GM21526 (cell line): ENCODE measurements at regions not wholly inside any gene's neighbourhood (a gene's known extent, or its start where the extent isn't known, plus 50 kb on each side); places are given as distances from the start of the nearest gene placed in this dataset.

Source experiments
- ATAC-seq: cut with Tn5 transposase; IDR thresholded peaks from one replicate; pipeline ENCODE4 v1.9.1; 2021; ENCODE audit warnings: moderate library complexity; ENCODE audit not compliant: unreplicated experiment, low FRiP score

DNA sequence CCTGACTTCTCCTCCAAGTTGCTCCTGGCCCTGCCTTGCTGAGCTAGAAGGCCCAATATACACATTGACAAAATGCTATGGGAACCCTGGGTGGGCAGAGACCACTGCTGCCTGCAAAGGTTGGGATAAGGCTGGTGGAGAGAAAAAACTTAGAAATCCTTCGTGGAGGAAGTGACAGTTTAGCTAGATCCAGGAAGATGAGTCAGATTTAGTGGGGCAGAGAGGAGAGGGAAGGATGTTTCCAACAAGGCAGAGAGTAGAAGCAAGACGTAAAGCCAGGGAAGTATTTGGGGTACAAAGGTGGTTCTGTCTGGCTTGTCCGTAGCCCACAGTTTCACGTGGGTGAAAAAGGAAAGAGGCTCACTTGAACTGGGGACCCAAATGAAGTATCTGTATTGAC lies 69.0 kb upstream of the CLMN start:
- ATAC-seq = no peak

DNA sequence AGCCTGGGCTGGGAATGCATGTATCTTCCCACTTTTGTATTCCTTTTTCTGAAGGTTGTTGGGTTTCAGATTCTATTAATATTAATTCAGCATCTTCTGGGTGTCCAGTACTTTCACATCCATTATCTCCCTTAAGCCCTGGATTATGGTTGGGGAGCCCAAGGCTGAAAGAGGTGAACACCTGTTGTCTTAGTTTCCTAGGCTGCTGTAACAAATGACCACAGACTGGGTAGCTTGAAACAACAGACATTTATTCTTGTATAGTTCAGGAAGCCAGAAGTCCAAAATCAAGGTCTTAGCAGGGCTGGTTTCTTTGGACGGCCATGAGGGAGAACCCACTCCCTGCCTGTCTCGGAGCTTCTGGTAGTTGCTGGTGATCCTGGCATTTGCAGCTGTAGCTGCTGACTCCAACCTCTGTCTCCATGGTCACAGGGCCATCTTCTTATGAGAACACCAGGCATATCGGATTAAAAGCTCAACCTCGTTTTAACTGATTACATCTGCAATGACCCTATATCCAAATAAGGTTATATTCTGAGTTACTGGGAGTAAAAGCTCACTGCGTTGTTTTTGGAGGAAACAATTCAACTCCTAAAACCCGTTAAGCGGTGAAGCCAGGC lies 68.2 kb upstream of the CLMN start:
- no peak for ATAC-seq

DNA sequence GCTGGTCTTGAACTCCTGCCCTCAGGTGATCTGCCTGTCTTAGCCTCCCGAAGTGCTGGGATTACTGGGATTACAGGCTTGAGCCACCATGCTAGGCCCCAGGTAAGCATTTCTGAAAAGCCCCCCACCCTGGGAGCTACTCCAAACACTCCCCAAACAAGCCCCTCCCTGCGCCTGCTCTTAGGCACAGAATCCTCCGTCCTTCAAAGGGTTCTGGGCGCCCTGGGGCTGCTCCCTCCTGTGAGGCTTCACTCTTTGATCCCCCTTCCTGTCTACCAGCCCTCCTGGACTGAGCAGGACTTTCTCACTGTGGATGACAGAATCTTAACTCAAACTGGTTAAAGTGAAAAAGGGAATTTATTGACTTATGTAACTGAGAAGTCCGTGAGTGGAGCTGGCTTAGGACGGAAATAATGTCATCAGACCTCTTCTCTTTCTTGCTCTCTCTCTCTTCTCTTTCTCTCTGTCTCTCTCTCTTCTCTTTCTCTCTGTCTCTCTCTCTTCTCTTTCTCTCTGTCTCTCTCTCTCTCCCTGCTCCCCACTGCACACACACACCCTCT lies 66.9 kb upstream of the CLMN start:
- no peak for ATAC-seq

DNA sequence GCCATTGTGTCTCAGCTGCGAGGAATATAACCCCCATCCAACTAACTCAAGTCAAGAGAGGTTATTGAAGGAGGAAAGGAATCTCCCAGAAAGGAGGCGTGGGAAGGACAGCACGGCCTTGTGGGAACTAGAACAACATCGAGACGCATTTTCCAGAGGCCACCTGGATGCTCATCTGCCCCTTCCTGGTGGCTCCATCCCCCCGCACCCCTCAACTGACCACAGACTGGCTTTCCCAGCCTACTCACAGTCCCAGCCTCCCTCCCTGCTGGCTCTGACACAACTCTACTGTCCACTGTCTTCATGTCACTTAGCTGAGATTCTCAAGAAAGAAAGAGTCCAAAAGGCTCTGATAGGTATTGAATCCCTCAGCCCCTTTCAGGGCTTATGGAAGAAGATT lies 66.0 kb upstream of the CLMN start:
- ATAC-seq = no peak

DNA sequence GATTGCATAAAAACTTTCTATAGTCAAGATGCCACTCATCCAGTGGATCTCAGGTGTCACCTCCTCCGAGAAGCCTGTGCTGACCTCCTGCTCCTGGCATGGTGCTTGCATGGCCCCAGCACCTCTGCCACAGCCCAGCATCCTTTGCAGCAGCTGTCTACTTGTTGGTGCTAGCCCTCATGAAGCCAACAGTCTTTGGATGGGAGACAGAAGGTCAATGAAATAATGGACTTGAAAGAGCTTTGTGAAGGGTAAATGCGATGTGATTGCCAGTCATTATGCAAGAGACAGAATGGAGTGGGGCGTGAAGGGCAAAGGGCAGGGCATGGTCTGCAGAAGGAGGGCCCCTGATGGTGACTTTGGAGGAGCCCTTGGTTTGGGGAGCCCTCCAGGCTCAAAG lies 63.0 kb upstream of the CLMN start:
- no peak for ATAC-seq

DNA sequence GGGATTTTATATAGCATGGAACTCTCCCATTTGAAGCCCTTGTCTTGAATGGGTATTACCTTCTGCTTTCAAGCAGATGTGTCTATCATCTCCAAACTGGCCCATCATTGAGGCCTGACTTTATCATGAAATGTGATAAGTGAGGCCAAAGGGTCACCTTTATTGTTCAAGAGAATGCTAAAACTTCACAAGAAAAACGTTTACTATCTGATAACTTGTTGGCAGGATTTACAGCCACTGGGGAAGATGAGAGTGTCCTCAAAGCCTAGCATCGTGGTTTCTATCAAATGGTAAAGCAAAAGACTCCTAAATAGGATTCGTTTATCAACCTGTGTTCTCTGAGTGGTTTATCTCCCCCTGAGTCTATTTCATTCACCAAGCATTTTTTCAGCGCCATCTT lies 62.0 kb upstream of the CLMN start:
- ATAC-seq = no peak

DNA sequence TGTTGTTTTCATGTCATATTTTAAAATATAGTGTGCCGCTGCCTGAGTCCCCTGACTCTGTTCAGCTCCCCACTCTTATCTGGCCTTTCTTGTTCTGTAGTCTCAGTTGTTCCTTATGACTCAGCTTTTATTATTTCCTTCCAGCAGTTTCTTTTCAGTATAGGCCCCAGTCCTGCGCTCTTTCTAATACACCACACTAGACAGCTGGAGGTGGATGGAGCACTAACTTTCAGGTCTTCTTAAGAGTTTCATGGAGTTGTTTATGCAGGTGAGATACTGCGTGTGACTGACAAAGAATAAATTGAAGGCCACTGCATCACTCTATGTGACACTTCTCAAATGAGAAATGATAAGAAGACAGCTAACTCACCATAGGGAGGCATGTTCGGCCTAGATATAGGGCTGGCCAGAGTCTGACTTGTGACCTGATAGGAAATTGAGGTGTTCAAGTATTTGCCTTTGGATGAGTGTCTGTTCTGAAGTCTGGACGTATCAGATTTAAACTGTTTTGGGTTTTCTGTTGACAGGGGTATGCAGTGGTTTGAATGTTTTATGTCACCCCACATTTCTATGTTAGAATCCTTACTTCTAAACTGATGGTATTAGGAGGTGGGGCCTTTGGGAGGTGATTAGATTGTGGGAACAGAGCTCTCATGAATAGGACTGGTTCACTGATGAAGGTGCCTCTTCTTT lies 60.8 kb upstream of the CLMN start:
- no peak for ATAC-seq

DNA sequence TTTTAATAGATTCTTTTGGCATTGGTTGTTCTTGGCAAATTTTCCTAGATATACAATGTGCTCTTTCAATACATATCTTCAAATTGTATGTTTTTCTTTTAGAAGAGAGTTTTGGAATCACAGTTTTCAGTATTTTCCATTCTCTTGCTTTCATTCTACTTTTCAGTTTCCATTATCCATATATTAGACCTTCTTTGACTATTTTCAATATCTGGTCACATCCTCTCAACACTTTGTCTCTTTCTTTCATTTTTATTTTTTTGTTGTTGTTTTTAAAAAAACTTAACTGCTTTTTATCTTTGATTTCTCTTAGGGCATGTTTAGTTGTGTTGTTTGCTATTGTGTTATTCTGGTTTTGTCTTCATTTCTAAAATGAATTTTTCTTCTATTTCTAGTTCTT lies 59.9 kb upstream of the CLMN start:
- ATAC-seq = no peak

DNA sequence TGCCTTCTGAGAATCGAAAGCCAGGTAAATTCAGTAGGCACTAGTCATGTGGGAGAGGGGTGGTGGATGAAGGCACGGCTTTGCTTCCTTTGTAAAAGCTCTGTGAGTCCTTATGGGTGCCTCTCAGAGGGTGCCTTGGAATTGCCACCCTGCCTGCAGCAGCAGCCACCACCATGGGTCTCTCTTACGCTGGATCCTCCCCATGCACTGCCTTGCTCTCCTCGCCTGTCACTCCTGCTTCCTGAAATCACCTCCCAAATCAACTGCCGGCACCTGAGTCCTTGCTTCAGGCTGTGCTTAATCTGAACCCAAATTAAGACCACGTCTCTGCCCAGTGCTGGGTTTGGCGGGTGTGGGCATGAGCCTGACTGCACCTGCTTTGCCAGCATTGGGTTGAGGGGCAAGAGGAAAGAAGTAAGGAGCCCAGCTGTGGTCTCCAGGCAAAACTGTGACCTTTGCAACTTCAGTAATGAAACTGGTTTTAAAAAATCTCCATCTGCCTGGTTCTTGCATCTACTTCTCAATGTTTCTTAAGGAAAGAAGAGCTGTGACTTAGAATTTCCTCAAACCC lies 55.9 kb upstream of the CLMN start:
- ATAC-seq = no peak

DNA sequence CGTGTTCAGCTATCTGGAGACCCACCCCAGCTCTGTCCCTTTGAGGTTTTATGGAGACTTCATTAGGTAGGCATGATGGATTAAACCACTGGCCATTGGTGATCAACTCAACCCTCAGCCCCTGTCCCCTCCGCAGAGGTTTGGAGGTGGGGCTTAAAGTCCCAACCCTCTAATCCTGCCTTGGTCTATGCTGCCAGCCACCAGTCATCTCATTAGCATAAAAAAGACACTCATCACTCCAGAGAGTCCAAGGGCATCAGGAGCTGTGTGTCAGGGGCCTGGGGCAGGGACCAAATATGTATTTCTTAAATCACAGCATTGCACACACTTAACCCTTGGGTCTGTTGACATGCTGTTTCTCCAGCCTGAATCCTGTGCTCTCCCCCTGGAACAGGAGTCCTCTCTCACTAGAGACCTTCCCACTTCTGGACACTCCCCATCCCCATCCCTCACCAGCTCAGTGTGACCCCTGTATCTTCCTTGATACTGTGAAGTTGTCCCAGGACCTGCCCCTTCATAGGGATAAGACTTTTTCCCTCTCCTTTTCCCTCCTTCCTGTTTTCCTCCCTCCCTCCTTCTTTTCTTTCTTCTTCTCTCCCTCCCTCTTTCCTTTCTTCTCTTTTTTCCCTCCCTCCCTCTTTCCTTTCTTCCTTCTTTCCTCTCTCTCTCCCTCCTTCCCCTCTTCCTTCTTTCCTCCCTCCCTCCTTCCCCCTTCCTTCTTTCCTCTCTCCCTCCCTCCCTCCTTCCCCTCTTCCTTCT lies 54.7 kb upstream of the CLMN start:
- no peak for ATAC-seq

DNA sequence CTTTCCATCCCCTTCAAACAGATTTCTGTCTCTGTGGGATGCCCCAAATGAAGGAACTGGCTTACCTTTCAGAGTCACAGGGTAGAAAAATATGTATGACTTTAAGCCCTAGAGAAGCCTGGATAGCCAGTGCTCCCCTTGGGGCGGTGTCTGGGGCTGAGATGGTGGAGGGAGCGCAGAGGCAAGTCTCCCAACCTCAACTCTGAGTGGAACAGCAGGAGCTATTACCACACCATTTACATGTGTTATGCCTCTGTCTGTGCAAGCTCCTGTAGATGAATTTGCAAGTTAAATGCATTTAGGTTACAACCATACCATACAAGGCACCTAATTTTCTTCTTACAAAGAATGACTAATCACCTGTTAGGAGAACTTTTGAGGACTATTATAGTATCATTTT lies 50.4 kb upstream of the CLMN start:
- no peak for ATAC-seq
